Heart left ventricle (tissue), 16 donors: ENCODE measurements at regions not wholly inside any gene's neighbourhood (a gene's known extent, or its start where the extent isn't known, plus 50 kb on each side); places are given as distances from the start of the nearest gene placed in this dataset.

Source experiments
- ATAC-seq, 4 donors: fragments of 200-7000 bp; cut with Tn5 transposase; one replicate each; pipeline ENCODE4 v1.9.1; 2020 to 2022; ENCODE audit warnings: moderate library complexity in 4 of 4, mild to moderate bottlenecking in 3 of 4, moderate number of reproducible peaks in 1 of 4
- DNase-seq, 5 donors: peaks; one replicate each; pipeline ENCODE4 v3.0.0-alpha.2; 2020
- H3K27ac ChIP-seq, 12 donors: fragments of 200-600 bp; sonication (generic) in 4 of 12; one replicate each; pipeline versions ENCODE4 v1.5.0 to v1.8.0; 2016 to 2022; ENCODE audit warnings: mild to moderate bottlenecking in 2 of 12
- H3K27me3 ChIP-seq, 9 donors: fragments of 200-600 bp; sonication (generic) in 2 of 9; one replicate each; pipeline versions ENCODE4 v1.5.1 to v1.8.0; 2016 to 2022; ENCODE audit warnings: mild to moderate bottlenecking in 3 of 9
- H3K36me3 ChIP-seq, 9 donors: fragments of 200-600 bp; sonication (generic) in 2 of 9; one replicate each; pipeline versions ENCODE4 v1.5.0 to v1.8.0; 2018 to 2022; ENCODE audit warnings: mild to moderate bottlenecking in 2 of 9
- H3K4me1 ChIP-seq, 12 donors: fragments of 200-600 bp; sonication (generic) in 4 of 12; one replicate each; pipeline versions ENCODE4 v1.5.0 to v1.8.0; 2016 to 2022; ENCODE audit warnings: mild to moderate bottlenecking in 3 of 12
- H3K4me3 ChIP-seq, 12 donors: fragments of 200-600 bp; sonication (generic) in 4 of 12; one replicate each; pipeline versions ENCODE4 v1.5.0 to v1.8.0; 2017 to 2022; ENCODE audit warnings: mild to moderate bottlenecking in 9 of 12, moderate library complexity in 4 of 12
- H3K9me3 ChIP-seq, 12 donors: fragments of 200-600 bp; sonication (generic) in 4 of 12; one replicate each; pipeline versions ENCODE4 v1.5.0 to v1.8.0; 2016 to 2022; ENCODE audit warnings: mild to moderate bottlenecking in 1 of 12
- POLR2A ChIP-seq, 2 donors: fragments of 450-650 bp; IDR thresholded peaks; one replicate each; pipeline ENCODE4 v1.6.1; 2017; ENCODE audit warnings: antibody characterized with exemption in 2 of 2, mild to moderate bottlenecking in 2 of 2, moderate library complexity in 2 of 2
- WGBS, 4 donors: extraction: QIAGEN DNeasy Blood & Tissue Kit in 2 of 4; methylation state at CpG; one replicate each; pipeline versions ENCODE4 v1.1.5 to v1.1.7; 2013 to 2018; 5-methylcytosine and 5-hydroxymethylcytosine counted together
- intact Hi-C, 10 donors: fragments of 100-400 bp; cut with DNase I; formaldehyde crosslinking; loops; one replicate each; pipeline versions ENCODE4 v1.11.1 to v1.14.2; 2022
- TF ChIP-seq, protein P1 (sequence below), 12 donors: fragments of 200-600 bp; sonication (generic) in 4 of 12; IDR thresholded peaks; one replicate each; pipeline versions ENCODE4 v1.5.0 to v1.8.0; 2018 to 2022; ENCODE audit warnings: antibody characterized with exemption in 12 of 12, mild to moderate bottlenecking in 5 of 12
- donor health status: ischemic (EF 13 %, LVEDD 7.1; RV severe dilation, severe dysfunction).
- donor health status: healthy with polysubstance abuse.
- donor health status: DM: no; HTN: yes; CAD: no.
- donor health status: DM: no; HTN: no; CAD: no.
- donor health status: ischemic (EF 25% LVEDD 6.9; RV normal size, moderate dysfunction).
- donor health status: ischemic (EF 25% LVEDD 5.7; RV mildly dilated, moderate dysfunction).
- donor health status: healthy.
- donor health status: DM: yes; HTN: yes; CAD: no.
- donor health status: ischemic (EF 35%, LVEDD 5.7; RV mildly dilated, moderate dysfunction).
- donor health status: nonischemic (EF 11% LVEDD 7.7; RV severe dilation, severe dysfunction).
- donor health status: DM: yes; HTN: yes; CAD: no.
- donor health status: PGD.
- donor health status: ischemic (EF 29% LVEDD 5.4; RV normal size, mild dysfunction).
- donor health status: nonischemic (EF 23%, LVEDD 6.1; RV moderate dilation, normal function).

DNA sequence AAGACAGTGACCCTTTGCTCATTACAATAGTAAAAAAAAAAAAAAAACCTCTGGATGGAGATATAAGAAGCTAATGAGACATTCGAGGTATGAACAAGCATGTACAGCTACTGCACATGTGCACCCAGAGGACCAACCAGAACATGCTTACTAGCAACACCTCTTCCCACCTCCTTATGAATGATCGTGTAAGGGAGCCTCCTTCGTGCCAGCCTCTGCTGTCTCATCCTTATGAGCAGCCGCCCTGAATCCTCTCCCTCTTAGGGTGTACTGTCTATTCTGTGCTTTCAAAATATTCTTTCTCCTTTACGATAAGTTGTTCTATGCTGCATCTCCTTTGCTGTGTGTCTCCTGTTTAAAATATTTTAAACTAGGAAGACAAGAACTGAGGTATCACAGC is 91.4 kb upstream of the ACSL3 start:
- TF ChIP-seq, protein P1, sequence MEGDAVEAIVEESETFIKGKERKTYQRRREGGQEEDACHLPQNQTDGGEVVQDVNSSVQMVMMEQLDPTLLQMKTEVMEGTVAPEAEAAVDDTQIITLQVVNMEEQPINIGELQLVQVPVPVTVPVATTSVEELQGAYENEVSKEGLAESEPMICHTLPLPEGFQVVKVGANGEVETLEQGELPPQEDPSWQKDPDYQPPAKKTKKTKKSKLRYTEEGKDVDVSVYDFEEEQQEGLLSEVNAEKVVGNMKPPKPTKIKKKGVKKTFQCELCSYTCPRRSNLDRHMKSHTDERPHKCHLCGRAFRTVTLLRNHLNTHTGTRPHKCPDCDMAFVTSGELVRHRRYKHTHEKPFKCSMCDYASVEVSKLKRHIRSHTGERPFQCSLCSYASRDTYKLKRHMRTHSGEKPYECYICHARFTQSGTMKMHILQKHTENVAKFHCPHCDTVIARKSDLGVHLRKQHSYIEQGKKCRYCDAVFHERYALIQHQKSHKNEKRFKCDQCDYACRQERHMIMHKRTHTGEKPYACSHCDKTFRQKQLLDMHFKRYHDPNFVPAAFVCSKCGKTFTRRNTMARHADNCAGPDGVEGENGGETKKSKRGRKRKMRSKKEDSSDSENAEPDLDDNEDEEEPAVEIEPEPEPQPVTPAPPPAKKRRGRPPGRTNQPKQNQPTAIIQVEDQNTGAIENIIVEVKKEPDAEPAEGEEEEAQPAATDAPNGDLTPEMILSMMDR (IDR thresholded peaks at IDR 0.05), result no peak
- TF ChIP-seq POLR2A (IDR thresholded peaks at IDR 0.05), result no peak
- Histone ChIP-seq H3K36me3 (no peaks in the 10 kb centered on the region), H3K27me3 (no peaks in the 10 kb centered on the region), H3K9me3 (no peaks in the 10 kb centered on the region), H3K4me1 (no peaks in the 10 kb centered on the region), H3K27ac (no peak overlapping the region), H3K4me3 (no peak overlapping the region)
- intact Hi-C loops, result no loop called here
- no peak for DNase-seq
- no peak for ATAC-seq
- 70 to 78% (median 75%) methylated on average over 5 of the region's 5 CpGs for WGBS, 4 donors

DNA sequence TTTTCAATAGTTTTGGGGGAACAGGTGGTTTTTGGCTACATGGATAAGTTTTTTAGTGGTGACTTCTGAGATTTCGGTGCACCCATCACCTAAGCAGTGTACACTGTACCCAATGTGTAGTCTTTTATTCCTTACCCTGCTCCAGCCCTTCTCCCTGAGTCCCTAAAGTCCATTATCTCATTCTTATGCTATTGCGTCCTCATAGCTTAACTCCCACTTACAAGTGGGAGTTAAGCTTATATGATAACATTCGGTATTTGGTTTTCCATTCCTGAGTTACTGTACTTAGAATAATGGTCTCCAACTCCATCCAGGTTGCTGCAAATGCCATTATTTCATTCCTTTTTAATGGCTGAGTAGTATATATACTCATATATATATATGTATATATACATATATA is 90.9 kb upstream of the ACSL3 start:
- Histone ChIP-seq H3K4me1 (peaks cover 0 to 2% (median 0%) of the 10 kb centered on the region in 12 donors), H3K36me3 (no peaks in the 10 kb centered on the region), H3K27ac (no peak overlapping the region), H3K4me3 (no peak overlapping the region), H3K9me3 (no peaks in the 10 kb centered on the region), H3K27me3 (no peaks in the 10 kb centered on the region)
- TF ChIP-seq POLR2A (IDR thresholded peaks at IDR 0.05), result no peak
- TF ChIP-seq, protein P1 (IDR thresholded peaks at IDR 0.05), result no peak
- WGBS, 4 donors, result 53 to 69% (median 62%) methylated on average over 3 of the region's 3 CpGs
- no peak for ATAC-seq
- DNase-seq, result no peak
- intact Hi-C loops, result no loop called here

DNA sequence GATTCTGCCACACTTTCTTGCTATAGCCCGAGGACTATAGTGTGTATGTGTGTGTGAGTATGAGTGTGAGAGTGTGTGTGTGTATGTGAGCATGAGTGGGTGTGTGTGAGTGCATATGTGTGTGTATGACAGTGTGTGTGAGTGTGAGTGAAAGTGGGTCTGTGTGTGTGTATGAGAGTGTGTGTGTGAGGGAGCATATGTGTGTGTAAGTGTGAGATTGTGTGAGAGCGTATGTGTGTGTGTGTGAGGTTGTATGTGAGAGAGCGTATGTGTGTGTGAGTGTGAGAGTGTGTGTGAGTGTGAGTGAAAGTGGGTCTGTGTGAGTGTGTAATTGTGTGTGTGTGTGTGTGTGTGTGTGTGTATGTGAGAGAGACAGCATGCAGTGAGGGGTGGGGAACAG is 89.0 kb upstream of the ACSL3 start:
- intact Hi-C loops, result no loop called here
- Histone ChIP-seq H3K36me3 (no peaks in the 10 kb centered on the region), H3K4me3 (no peak overlapping the region), H3K27me3 (no peaks in the 10 kb centered on the region), H3K4me1 (peaks cover 0 to 7% (median 0%) of the 10 kb centered on the region in 12 donors), H3K9me3 (no peaks in the 10 kb centered on the region), H3K27ac (no peak overlapping the region)
- peak in 1 of 4 donors; percentile 42 for ATAC-seq
- WGBS, 4 donors, result 73 to 100% (median 97%) methylated on average over 3 of the region's 3 CpGs
- TF ChIP-seq POLR2A (IDR thresholded peaks at IDR 0.05), result no peak
- TF ChIP-seq, protein P1 (IDR thresholded peaks at IDR 0.05), result no peak
- no peak for DNase-seq

DNA sequence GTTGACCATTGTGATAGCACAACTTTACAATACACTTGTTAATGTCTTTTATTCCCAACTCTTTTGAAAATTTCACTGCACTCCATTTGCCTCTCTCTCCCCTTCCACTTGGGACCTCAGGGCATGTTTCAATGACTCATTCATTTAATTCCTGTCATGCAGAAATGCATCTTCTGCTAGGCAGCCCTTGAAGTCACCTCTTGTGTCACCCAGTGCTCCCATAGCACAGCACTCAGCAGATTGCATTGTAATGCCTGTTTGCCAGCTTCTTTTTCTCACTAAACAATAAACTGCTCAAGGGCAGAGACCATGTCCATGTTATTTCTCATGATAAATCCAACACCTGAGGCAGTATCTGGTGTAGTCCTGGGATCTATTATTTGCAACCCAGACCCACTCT is 85.9 kb upstream of the ACSL3 start:
- Histone ChIP-seq H3K27me3 (no peaks in the 10 kb centered on the region), H3K9me3 (no peaks in the 10 kb centered on the region), H3K27ac (no peak overlapping the region), H3K4me1 (peaks cover 0 to 9% (median 0%) of the 10 kb centered on the region in 12 donors), H3K36me3 (no peaks in the 10 kb centered on the region), H3K4me3 (no peak overlapping the region)
- intact Hi-C loops, result no loop called here
- peak in 1 of 4 donors; percentile 34 for ATAC-seq
- DNase-seq, result no peak
- TF ChIP-seq, protein P1 (IDR thresholded peaks at IDR 0.05), result no peak
- no peak for TF ChIP-seq POLR2A (IDR thresholded peaks at IDR 0.05)
